Colonic mucosa (tissue), 4 donors: ENCODE measurements at regions not wholly inside any gene's neighbourhood (a gene's known extent, or its start where the extent isn't known, plus 50 kb on each side); places are given as distances from the start of the nearest gene placed in this dataset.

ENCODE experiments used
- DNase-seq: peaks from one replicate; pipeline ENCODE4 v3.0.0-alpha.2; 2020
- H3K27ac ChIP-seq: fragments of 200-600 bp; one replicate; pipeline ENCODE4 v1.8.0; 2021
- H3K27me3 ChIP-seq: fragments of 200-600 bp; one replicate; pipeline ENCODE4 v1.8.0; 2021
- H3K36me3 ChIP-seq: fragments of 200-600 bp; one replicate; pipeline ENCODE4 v1.8.0; 2021
- H3K4me1 ChIP-seq: fragments of 200-600 bp; one replicate; pipeline ENCODE4 v1.8.0; 2021; ENCODE audit warnings: mild to moderate bottlenecking
- H3K4me3 ChIP-seq: fragments of 200-600 bp; one replicate; pipeline ENCODE4 v1.8.0; 2021
- H3K9ac ChIP-seq, 2 donors: one replicate each; pipeline ENCODE4 v1.7.0; 2013; ENCODE audit warnings: control low read depth in 2 of 2, low read depth in 2 of 2, low read length in 2 of 2
- H3K9me3 ChIP-seq: fragments of 200-600 bp; one replicate; pipeline ENCODE4 v1.8.0; 2021
- CTCF ChIP-seq: fragments of 200-600 bp; IDR thresholded peaks from one replicate; pipeline ENCODE4 v1.8.0; 2022; ENCODE audit warnings: antibody characterized with exemption, mild to moderate bottlenecking
- intact Hi-C: fragments of 100-400 bp; cut with DNase I; formaldehyde crosslinking; loops from one replicate; pipeline ENCODE4 v1.14.1; 2022
- donor health status: healthy.
- donor health status: DM: no; HTN: no; CAD: no.
- donor health status: DM: no; HTN: no; CAD: no.

GRCh38 chr13:105591277-105591676 lies 944.2 kb downstream of the EFNB2 start:
- intact Hi-C loops: no loop called here

GRCh38 chr13:105587786-105588185 lies 947.7 kb downstream of the EFNB2 start:
- no peaks in the 10 kb centered on the region for H3K27me3 ChIP-seq
- H3K9me3 ChIP-seq: no peaks in the 10 kb centered on the region
- TF ChIP-seq CTCF: no peak
- H3K4me1 ChIP-seq: no peaks in the 10 kb centered on the region
- no peak overlapping the region for H3K4me3 ChIP-seq
- no peaks in the 10 kb centered on the region for H3K36me3 ChIP-seq
- intact Hi-C loops: no loop called here
- H3K27ac ChIP-seq: no peak overlapping the region
- DNase-seq: no peak
- no peak overlapping the region for H3K9ac ChIP-seq

More at GRCh38 chr13:105591277-105591676, 944.2 kb downstream of the EFNB2 start:
- Histone ChIP-seq H3K9ac (no peak overlapping the region), H3K4me1 (no peaks in the 10 kb centered on the region), H3K27ac (no peak overlapping the region), H3K36me3 (no peaks in the 10 kb centered on the region), H3K4me3 (no peak overlapping the region), H3K27me3 (no peaks in the 10 kb centered on the region), H3K9me3 (no peaks in the 10 kb centered on the region)
- DNase-seq: no peak
- TF ChIP-seq CTCF: no peak

GRCh38 chr13:105579821-105580710 lies 955.4 kb downstream of the EFNB2 start:
- no peak overlapping the region for H3K27ac ChIP-seq
- H3K9ac ChIP-seq: no peak overlapping the region
- no peaks in the 10 kb centered on the region for H3K36me3 ChIP-seq
- H3K9me3 ChIP-seq: no peaks in the 10 kb centered on the region
- H3K4me1 ChIP-seq: no peaks in the 10 kb centered on the region
- no peaks in the 10 kb centered on the region for H3K27me3 ChIP-seq
- no peak overlapping the region for H3K4me3 ChIP-seq
- TF ChIP-seq CTCF: no peak
- no peak for DNase-seq
- intact Hi-C loops: no loop called here

- TF ChIP-seq CTCF: no peak
- Histone ChIP-seq H3K36me3 (no peaks in the 10 kb centered on the region), H3K4me1 (no peaks in the 10 kb centered on the region), H3K27ac (no peak overlapping the region), H3K4me3 (no peak overlapping the region), H3K9ac (no peak overlapping the region), H3K27me3 (no peaks in the 10 kb centered on the region), H3K9me3 (no peaks in the 10 kb centered on the region)
- no peak for DNase-seq
- intact Hi-C loops: no loop called here
Observed at GRCh38 chr13:105573136-105573535, 962.3 kb downstream of the EFNB2 start.

GRCh38 chr13:105572401-105572800 lies 963.1 kb downstream of the EFNB2 start:
- intact Hi-C loops: no loop called here
- no peak for TF ChIP-seq CTCF
- Histone ChIP-seq H3K27ac (no peak overlapping the region), H3K9me3 (no peaks in the 10 kb centered on the region), H3K4me3 (no peak overlapping the region), H3K36me3 (no peaks in the 10 kb centered on the region), H3K27me3 (no peaks in the 10 kb centered on the region), H3K9ac (no peak overlapping the region), H3K4me1 (no peaks in the 10 kb centered on the region)
- DNase-seq: no peak
